GM21423 (cell line): ENCODE measurements at regions not wholly inside any gene's neighbourhood (a gene's known extent, or its start where the extent isn't known, plus 50 kb on each side); places are given as distances from the start of the nearest gene placed in this dataset.

Experiments
- ATAC-seq: cut with Tn5 transposase; IDR thresholded peaks from one replicate; pipeline ENCODE4 v1.9.1; 2021; ENCODE audit warnings: mild to moderate bottlenecking, moderate library complexity; ENCODE audit not compliant: unreplicated experiment

GRCh38 chr6:76451926-76452709 lies 379.7 kb upstream of the IMPG1 start:
- ATAC-seq, result no peak

GRCh38 chr6:76448109-76448508 lies 375.6 kb upstream of the IMPG1 start:
- ATAC-seq, result no peak

- no peak for ATAC-seq
These were observed 369.4 kb upstream of the IMPG1 start for GRCh38 chr6:76441875-76442274.

GRCh38 chr6:76439811-76440210 lies 367.3 kb upstream of the IMPG1 start:
- no peak for ATAC-seq

- no peak for ATAC-seq
These were observed 366.3 kb upstream of the IMPG1 start for GRCh38 chr6:76438768-76439167.

- ATAC-seq, result no peak
These were observed 362.7 kb upstream of the IMPG1 start for GRCh38 chr6:76435174-76435573.

GRCh38 chr6:76422511-76423213 lies 350.2 kb upstream of the IMPG1 start:
- ATAC-seq, result no peak

GRCh38 chr6:76420094-76420493 lies 347.6 kb upstream of the IMPG1 start:
- no peak for ATAC-seq

GRCh38 chr6:76418560-76419223 lies 346.2 kb upstream of the IMPG1 start:
- no peak for ATAC-seq

GRCh38 chr6:76416821-76417605 lies 344.6 kb upstream of the IMPG1 start:
- no peak for ATAC-seq

- no peak for ATAC-seq
These were observed 330.6 kb upstream of the IMPG1 start for GRCh38 chr6:76403064-76403463.

- no peak for ATAC-seq
These were observed 325.5 kb upstream of the IMPG1 start for GRCh38 chr6:76397966-76398365.

- no peak for ATAC-seq
These were observed 309.7 kb upstream of the IMPG1 start for GRCh38 chr6:76382201-76382600.

- no peak for ATAC-seq
These were observed 309.1 kb upstream of the IMPG1 start for GRCh38 chr6:76381612-76382011.

GRCh38 chr6:76351275-76351674 lies 278.8 kb upstream of the IMPG1 start:
- ATAC-seq, result no peak

- ATAC-seq, result no peak
These were observed 275.1 kb upstream of the IMPG1 start for GRCh38 chr6:76347539-76347938.

GRCh38 chr6:76342611-76343160 lies 270.2 kb upstream of the IMPG1 start:
- no peak for ATAC-seq

- ATAC-seq, result no peak
These were observed 257.6 kb upstream of the IMPG1 start for GRCh38 chr6:76330031-76330430.

GRCh38 chr6:76326871-76327270 lies 254.4 kb upstream of the IMPG1 start:
- no peak for ATAC-seq
